WI38 (cell line): ENCODE measurements at regions not wholly inside any gene's neighbourhood (a gene's known extent, or its start where the extent isn't known, plus 50 kb on each side); places are given as distances from the start of the nearest gene placed in this dataset.

Source experiments
- H3K4me3 ChIP-seq: 2 replicates; pipeline ENCODE4 v1.5.1; 2011; ENCODE audit warnings: low read depth, mild to moderate bottlenecking, control low read depth, low read length
- CTCF ChIP-seq: IDR thresholded peaks from 2 replicates; pipeline ENCODE4 v1.5.1; 2012; ENCODE audit warnings: low read depth, mild to moderate bottlenecking, control low read depth, low read length

DNA sequence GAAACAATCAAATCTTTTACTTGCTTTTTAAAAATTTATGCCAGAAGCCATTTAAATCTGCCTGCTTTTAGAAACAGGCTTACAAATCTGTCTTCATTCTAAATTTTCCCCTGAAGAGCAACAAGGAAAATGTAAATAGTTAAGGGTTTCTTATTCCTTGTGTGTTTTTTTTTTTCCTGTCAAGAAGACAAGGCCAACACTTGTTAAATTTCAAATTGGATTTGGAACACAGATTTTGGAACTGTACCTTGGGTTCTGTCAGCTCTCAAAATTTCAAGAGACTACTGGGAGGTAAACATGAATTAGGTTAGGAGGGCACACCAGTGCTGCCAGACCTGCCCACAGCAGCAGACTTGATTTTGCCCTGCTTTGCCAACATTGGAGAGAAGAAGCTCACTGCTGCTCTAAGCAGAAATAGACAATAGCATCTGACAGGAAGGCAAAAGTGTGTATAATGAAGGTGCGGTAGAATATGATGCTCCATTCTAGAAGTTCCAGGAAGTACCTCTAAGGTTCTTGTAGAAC is 121.7 kb downstream of the NHLRC3 start:
- no peak for TF ChIP-seq CTCF
- H3K4me3 ChIP-seq = no peak overlapping the region

DNA sequence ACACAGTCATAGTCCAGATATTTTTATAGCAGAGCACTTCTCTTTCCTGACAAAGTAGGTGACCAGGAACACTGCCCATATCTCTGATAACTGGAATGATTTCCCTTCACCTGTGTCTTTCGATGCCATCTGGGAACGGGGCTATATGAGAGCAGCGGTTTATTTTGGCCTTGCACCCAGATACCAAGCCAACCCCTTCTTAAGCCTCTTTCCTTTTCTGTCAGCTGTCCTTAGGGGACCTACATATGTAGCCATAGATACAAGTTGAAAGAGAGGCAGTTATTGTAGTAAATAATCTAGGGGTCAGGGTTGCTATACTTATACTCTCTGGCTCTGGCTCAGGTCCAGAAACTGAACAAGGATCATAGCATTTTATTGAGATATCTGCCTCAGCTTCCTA is 128.8 kb downstream of the NHLRC3 start:
- no peak for TF ChIP-seq CTCF
- no peak overlapping the region for H3K4me3 ChIP-seq

GRCh38 chr13:39170711-39171110 is 132.5 kb downstream of the NHLRC3 start:
- H3K4me3 ChIP-seq = no peak overlapping the region
- TF ChIP-seq CTCF = no peak

DNA sequence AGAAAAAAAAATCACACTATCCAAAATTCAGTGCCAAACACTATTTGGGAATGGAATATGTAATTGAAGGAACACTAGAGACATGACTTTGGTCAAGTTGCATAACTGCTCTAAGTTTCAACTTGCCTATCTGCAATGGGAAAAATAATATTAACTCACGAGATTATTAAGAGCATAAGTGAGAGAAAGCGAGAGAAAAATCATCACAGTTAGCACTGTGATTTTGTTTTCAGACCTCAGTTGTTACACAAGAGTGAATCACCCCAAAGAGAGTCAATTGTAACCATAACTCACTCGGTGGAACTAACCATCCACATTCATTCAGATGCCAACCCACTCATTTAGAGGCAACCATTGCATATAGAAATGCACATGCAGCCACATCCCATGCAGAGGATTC is 147.1 kb downstream of the NHLRC3 start:
- TF ChIP-seq CTCF = no peak
- no peak overlapping the region for H3K4me3 ChIP-seq

GRCh38 chr13:39186205-39186875 is 148.1 kb downstream of the NHLRC3 start:
- no peak for TF ChIP-seq CTCF

GRCh38 chr13:39189778-39190177 is 151.5 kb downstream of the NHLRC3 start:
- no peak for TF ChIP-seq CTCF
- H3K4me3 ChIP-seq = no peak overlapping the region

More at GRCh38 chr13:39186205-39186875, 148.1 kb downstream of the NHLRC3 start:
- no peak overlapping the region for H3K4me3 ChIP-seq

DNA sequence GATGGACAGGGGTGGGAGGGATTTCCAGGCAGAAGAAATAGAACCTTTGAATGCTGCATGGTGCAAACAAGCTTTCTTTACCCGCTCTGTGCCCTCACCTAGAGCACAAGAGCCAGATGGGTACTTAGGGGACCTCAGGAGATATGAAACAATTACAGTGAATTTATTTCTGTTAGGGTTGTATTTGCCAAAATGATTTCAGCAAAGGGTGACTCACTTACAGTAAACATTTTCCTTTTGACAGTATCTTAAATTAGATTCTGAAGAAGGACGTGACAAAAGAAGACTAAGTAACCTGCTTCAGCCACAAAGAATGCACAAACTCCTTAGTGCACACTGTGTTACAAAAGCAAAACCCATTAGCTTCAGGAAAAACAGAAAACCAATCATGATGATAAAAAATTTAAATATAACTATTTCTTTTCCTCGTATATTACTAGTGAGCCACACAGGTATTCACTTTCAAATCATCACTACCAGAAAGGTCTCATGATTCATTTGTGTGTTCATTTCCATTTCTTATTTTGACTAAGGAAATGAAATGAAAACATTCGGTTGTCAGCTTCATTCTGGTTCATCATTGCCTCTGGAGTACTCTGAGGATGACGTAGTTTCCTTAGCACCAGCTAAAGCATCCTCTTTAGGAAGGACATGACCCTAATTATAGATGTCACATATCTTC is 158.8 kb downstream of the NHLRC3 start:
- H3K4me3 ChIP-seq = no peak overlapping the region
- TF ChIP-seq CTCF = no peak
